ENCODE measurements at regions not wholly inside any gene's neighbourhood (a gene's known extent, or its start where the extent isn't known, plus 50 kb on each side); places are given as distances from the start of the nearest gene placed in this dataset.

DNA sequence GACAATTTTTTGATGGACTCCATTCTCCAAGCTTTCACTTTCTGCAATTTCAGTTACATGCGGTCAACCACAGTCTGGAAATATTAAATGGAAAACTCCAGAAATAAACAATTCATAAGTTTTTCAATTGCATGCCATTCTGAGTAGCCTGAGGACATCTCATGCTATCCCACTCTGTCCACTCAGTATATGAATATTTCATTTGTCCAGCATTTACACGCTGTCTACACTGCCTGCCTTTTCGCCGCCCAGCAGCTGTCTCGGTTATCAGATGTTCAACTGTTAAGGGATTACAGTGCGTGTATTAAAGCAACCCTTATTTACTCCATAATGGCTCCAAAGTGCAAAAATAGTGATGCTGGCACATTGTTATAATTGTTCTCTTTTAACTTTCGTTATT, 116.3 kb downstream of the ADSS2 start:
- Histone ChIP-seq H3K27me3 (ENCODE audit: control insufficient read depth, insufficient read depth, low read length, poor library complexity, severe bottlenecking) (no peaks in the 10 kb centered on the region), H3K27ac (ENCODE audit: insufficient read depth, low read depth, low read length, poor library complexity, severe bottlenecking) (no peak overlapping the region)
- WGBS, 2 experiments = 95% methylated on average over 7 of the region's 7 CpGs

DNA sequence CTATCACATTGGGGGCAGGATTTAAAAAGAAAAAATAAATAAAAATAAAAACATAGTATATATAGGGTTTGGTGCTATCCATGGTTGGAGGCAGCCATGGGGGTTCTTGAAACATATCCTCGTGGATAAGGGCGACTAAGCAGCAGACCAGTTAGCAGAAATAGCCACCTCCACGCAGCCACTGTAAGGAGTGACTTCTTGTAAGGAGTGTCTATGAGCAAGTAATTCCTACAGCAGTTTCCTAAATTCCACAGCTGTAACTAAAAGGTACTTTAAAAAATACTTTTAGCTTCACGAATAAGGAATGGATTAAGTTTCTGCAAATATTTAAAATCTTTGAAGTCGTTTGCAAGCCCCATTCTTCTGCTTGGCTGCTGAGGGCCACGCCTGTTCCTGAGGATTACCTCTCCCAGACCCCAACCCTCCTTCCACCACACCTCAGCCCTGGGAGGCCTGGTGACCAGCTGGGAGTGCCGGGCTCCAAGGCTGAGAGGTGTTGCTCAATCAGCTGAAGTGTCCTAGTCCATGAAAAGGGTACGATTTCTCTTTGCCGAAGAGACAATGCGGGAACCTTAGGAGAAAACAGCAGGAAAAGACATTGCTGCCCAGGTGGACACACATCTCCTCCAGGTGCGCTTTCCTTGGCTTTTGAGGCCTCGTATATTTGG, 115.3 kb downstream of the ADSS2 start:
- Histone ChIP-seq H3K4me3 (ENCODE audit: insufficient read depth, low read depth, low read length) (no peak overlapping the region), H3K27me3 (ENCODE audit: control insufficient read depth, insufficient read depth, low read length, poor library complexity, severe bottlenecking) (no peaks in the 10 kb centered on the region), H3K9me3 (ENCODE audit: control insufficient read depth, low read length) (no peaks in the 10 kb centered on the region), H3K36me3 (ENCODE audit: control insufficient read depth, insufficient read depth, low read length) (no peaks in the 10 kb centered on the region), H3K27ac (ENCODE audit: insufficient read depth, low read depth, low read length, poor library complexity, severe bottlenecking) (no peak overlapping the region), H3K4me1 (ENCODE audit: control insufficient read depth, insufficient read depth, low read length) (peaks cover 13% of the 10 kb centered on the region)
- 92 to 93% methylated on average over 12 of the region's 12 CpGs for WGBS, 2 experiments

More for the DNA sequence above, 116.3 kb downstream of the ADSS2 start:
- Histone ChIP-seq H3K36me3 (ENCODE audit: control insufficient read depth, insufficient read depth, low read length) (no peaks in the 10 kb centered on the region), H3K4me3 (ENCODE audit: insufficient read depth, low read depth, low read length) (no peak overlapping the region), H3K4me1 (ENCODE audit: control insufficient read depth, insufficient read depth, low read length) (peaks cover 8% of the 10 kb centered on the region), H3K9me3 (ENCODE audit: control insufficient read depth, low read length) (no peaks in the 10 kb centered on the region)

DNA sequence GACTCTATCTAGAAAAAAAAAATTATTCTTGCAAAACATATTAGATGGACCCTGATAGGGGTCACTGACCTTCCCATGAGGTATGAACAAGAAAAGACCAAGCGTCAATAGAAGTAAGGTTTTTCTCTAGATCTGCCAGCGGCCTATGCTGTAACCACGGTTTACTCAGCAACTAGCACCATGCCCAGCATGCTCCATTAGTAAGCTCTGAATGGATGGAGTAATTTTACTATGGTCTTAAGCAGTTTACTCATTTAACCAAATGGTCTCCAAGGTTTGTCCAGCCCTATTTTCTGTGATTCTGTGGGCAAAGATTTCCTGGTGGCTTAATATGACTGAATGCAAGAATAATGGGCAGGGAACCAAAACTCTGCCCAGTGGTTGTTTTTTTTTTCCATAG, 113.9 kb downstream of the ADSS2 start:
- no peaks in the 10 kb centered on the region for H3K27me3 ChIP-seq (ENCODE audit: control insufficient read depth, insufficient read depth, low read length, poor library complexity, severe bottlenecking)
- no peak overlapping the region for H3K27ac ChIP-seq (ENCODE audit: insufficient read depth, low read depth, low read length, poor library complexity, severe bottlenecking)
- no peaks in the 10 kb centered on the region for H3K36me3 ChIP-seq (ENCODE audit: control insufficient read depth, insufficient read depth, low read length)
- no peaks in the 10 kb centered on the region for H3K9me3 ChIP-seq (ENCODE audit: control insufficient read depth, low read length)
- H3K4me3 ChIP-seq (ENCODE audit: insufficient read depth, low read depth, low read length) = no peak overlapping the region
- WGBS, 2 experiments = 95 to 99% methylated on average over 3 of the region's 3 CpGs
- H3K4me1 ChIP-seq (ENCODE audit: control insufficient read depth, insufficient read depth, low read length) = peaks cover 25% of the 10 kb centered on the region

DNA sequence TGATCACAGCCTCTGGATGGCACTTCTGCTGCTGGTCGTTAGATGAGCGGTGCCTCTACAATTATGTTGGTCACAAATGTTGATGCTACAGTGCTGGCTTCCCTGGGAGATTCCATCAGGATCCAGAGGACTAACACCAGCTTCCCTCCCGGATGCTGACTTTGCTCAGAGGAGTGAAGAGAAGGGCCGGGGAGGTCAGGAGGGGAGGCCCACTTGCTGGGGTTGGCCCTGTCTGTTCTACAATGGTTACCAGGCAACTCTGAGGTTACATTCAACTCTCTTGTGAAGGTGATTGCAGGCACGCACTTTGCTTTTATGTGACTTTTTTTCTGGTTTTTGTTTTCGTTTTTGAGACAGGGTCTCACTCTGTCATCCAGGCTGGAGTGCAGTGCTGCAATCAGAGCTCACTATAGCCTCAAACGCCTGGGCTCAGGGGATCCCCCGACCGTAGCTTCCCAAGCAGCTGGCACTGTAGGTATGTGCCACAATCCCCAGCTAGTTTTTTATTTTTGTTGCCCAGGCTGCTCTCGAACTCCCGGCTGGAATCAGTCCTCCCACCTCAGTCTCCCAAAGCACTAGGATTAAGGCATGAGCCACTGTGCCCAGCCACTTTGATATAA, 112.5 kb downstream of the ADSS2 start:
- Histone ChIP-seq H3K4me1 (ENCODE audit: control insufficient read depth, insufficient read depth, low read length) (peaks cover 25% of the 10 kb centered on the region), H3K27me3 (ENCODE audit: control insufficient read depth, insufficient read depth, low read length, poor library complexity, severe bottlenecking) (no peaks in the 10 kb centered on the region), H3K9me3 (ENCODE audit: control insufficient read depth, low read length) (no peaks in the 10 kb centered on the region), H3K27ac (ENCODE audit: insufficient read depth, low read depth, low read length, poor library complexity, severe bottlenecking) (peak overlapping the region; percentile 22), H3K36me3 (ENCODE audit: control insufficient read depth, insufficient read depth, low read length) (no peaks in the 10 kb centered on the region), H3K4me3 (ENCODE audit: insufficient read depth, low read depth, low read length) (no peak overlapping the region)
- 67 to 77% methylated on average over 11 of the region's 11 CpGs for WGBS, 2 experiments

DNA sequence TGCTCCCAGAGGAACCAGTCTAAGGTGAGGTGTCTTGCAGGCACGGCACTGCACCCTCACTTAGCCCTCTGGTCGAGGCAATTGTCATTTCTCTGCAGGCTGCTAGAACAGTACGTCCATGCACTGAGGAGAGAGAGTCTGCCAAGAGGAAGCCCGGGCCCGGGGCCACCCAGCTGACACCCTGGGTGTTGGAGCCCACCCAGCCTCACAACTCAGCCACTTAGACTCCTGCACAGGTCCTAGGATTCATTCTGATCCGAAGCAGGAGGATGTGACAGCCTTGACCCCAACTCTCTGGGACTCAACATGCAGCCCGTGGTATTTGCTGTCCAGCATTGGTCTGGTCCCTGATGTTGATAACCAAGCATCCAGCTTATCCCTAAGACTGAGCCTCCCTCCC, 111.9 kb downstream of the ADSS2 start:
- Histone ChIP-seq H3K4me3 (ENCODE audit: insufficient read depth, low read depth, low read length) (no peak overlapping the region), H3K36me3 (ENCODE audit: control insufficient read depth, insufficient read depth, low read length) (no peaks in the 10 kb centered on the region), H3K4me1 (ENCODE audit: control insufficient read depth, insufficient read depth, low read length) (peaks cover 25% of the 10 kb centered on the region), H3K27me3 (ENCODE audit: control insufficient read depth, insufficient read depth, low read length, poor library complexity, severe bottlenecking) (no peaks in the 10 kb centered on the region), H3K9me3 (ENCODE audit: control insufficient read depth, low read length) (no peaks in the 10 kb centered on the region), H3K27ac (ENCODE audit: insufficient read depth, low read depth, low read length, poor library complexity, severe bottlenecking) (no peak overlapping the region)
- 87 to 91% methylated on average over 7 of the region's 7 CpGs for WGBS, 2 experiments

DNA sequence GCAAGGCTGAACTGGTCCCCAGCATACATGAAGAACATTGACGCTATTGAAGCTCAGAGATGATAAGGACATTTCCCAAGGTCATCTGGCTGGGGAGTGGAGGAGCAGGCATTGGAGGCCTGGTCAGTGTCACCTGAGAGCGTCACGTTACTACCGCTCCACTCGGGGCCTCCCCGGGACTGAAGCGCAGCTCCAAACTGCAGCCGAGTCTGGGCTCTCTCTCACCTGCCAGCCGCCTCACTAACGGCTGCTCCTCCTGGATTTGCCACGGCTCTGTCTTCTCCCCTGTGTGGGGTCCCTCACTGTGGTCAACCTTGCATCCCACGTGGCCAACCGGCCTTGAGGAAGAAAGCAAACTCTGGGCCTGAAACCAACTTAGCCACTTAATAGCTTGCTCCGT, 111.3 kb downstream of the ADSS2 start:
- WGBS, 2 experiments = 87 to 90% methylated on average over 14 of the region's 14 CpGs
- peaks cover 25% of the 10 kb centered on the region for H3K4me1 ChIP-seq (ENCODE audit: control insufficient read depth, insufficient read depth, low read length)

DNA sequence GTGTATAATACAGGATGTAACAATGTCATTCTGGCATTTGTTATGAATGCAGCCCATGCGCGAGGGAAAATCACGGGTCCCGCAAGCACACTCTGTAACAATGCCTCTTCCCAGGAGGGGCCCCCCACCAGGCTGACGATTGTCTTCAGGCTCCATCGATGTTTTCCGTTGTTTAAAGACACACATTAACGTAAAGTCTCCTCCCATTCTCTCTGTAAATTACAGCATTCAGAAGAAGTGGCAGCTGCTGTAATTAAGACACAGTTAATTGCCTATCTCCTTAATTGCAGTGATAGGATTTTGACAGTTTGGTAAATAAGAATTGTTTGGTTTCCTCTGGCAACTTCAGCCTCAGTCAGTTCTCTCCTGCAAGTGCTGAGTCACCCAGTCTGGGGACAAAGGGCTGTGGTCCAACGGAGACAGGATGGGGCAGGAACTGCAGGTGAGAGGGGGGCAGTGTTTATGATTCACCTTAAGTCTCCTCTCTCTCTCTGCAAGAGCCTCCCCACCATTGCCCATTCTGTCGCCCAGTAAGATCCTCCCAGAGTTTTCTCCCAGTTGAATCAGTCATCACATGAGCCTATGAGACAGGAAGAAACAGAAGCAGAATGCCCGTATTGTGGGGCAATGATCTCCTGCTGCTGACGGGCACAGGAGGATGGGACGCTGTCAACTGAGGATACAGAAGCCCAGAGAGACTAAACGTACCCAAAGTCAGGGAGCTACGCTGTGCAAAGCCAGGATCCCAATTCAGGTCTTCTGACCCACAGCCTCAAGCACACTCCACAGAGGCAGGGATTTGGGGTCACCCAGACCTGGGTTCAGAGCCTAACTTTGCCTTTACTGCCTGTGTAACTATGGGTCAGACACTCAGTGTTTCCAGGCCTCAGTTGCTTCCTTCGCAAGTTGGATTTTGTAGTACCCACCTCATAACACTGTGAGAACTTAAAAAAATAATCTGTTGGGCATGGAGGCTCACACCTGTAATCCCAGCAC, 110.0 kb downstream of the ADSS2 start:
- Histone ChIP-seq H3K27ac (ENCODE audit: insufficient read depth, low read depth, low read length, poor library complexity, severe bottlenecking) (no peak overlapping the region), H3K9me3 (ENCODE audit: control insufficient read depth, low read length) (no peaks in the 10 kb centered on the region), H3K4me1 (ENCODE audit: control insufficient read depth, insufficient read depth, low read length) (peaks cover 25% of the 10 kb centered on the region), H3K4me3 (ENCODE audit: insufficient read depth, low read depth, low read length) (no peak overlapping the region), H3K36me3 (ENCODE audit: control insufficient read depth, insufficient read depth, low read length) (no peaks in the 10 kb centered on the region), H3K27me3 (ENCODE audit: control insufficient read depth, insufficient read depth, low read length, poor library complexity, severe bottlenecking) (no peaks in the 10 kb centered on the region)
- 26 to 33% methylated on average over 16 of the region's 16 CpGs for WGBS, 2 experiments

More for the DNA sequence above, 111.3 kb downstream of the ADSS2 start:
- no peaks in the 10 kb centered on the region for H3K36me3 ChIP-seq (ENCODE audit: control insufficient read depth, insufficient read depth, low read length)
- no peaks in the 10 kb centered on the region for H3K9me3 ChIP-seq (ENCODE audit: control insufficient read depth, low read length)
- H3K27ac ChIP-seq (ENCODE audit: insufficient read depth, low read depth, low read length, poor library complexity, severe bottlenecking) = no peak overlapping the region
- no peak overlapping the region for H3K4me3 ChIP-seq (ENCODE audit: insufficient read depth, low read depth, low read length)
- no peaks in the 10 kb centered on the region for H3K27me3 ChIP-seq (ENCODE audit: control insufficient read depth, insufficient read depth, low read length, poor library complexity, severe bottlenecking)

DNA sequence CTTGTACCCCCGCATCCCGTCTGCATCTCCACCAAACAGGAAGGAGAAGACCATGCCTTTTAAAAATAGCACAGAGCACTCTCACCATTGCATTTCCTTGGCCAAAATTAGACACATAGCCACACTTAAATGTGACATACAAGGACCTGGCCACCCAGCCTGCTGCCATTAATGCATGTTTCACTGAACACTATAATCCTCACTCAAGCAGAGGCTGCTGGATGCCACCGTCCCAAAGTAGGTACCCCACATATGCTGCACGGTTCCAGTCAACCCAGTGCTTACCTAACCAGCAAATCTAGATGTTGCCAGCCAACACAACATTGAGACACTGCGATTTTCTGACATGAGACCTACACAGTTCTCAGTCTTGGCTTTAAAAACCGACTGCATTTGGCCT, 107.7 kb downstream of the ADSS2 start:
- no peaks in the 10 kb centered on the region for H3K36me3 ChIP-seq (ENCODE audit: control insufficient read depth, insufficient read depth, low read length)
- WGBS, 2 experiments = 93 to 95% methylated on average over 6 of the region's 6 CpGs
- no peak overlapping the region for H3K4me3 ChIP-seq (ENCODE audit: insufficient read depth, low read depth, low read length)
- no peak overlapping the region for H3K27ac ChIP-seq (ENCODE audit: insufficient read depth, low read depth, low read length, poor library complexity, severe bottlenecking)
- H3K4me1 ChIP-seq (ENCODE audit: control insufficient read depth, insufficient read depth, low read length) = peaks cover 22% of the 10 kb centered on the region
- no peaks in the 10 kb centered on the region for H3K9me3 ChIP-seq (ENCODE audit: control insufficient read depth, low read length)
- no peaks in the 10 kb centered on the region for H3K27me3 ChIP-seq (ENCODE audit: control insufficient read depth, insufficient read depth, low read length, poor library complexity, severe bottlenecking)

DNA sequence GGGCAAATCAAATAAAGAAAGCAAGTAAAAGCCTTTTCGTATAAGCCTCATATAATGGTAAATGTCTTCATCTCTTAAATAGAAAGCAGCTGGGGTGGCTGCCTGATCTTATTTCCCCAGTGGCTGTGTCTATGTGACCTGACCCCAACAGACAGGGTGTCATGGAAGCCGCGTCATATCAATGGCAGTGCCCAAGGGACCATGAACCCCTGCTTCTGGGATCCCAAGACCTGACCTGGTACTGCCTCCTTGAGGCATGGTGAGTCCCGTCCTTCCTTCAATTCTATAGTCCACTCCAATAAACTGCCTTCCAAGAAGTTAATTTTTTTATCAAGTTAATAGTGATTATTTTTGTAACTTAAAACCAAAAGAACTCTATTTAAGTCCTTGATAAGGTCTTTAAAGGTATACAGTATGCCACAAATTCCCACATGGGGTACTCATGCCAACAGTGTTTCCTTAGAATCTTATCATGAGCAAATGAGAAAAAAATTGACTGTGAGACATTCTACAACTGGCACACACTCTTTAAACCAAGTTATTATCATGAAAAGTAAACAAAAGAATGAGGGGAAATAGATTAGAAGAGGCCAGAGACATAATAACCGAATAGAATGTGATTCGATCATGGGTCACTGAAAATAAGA, 104.6 kb downstream of the ADSS2 start:
- 94 to 96% methylated on average over 5 to 6 of the region's 6 CpGs for WGBS, 2 experiments
- no peak overlapping the region for H3K27ac ChIP-seq (ENCODE audit: insufficient read depth, low read depth, low read length, poor library complexity, severe bottlenecking)
- H3K4me1 ChIP-seq (ENCODE audit: control insufficient read depth, insufficient read depth, low read length) = peaks cover 11% of the 10 kb centered on the region
- no peaks in the 10 kb centered on the region for H3K9me3 ChIP-seq (ENCODE audit: control insufficient read depth, low read length)
- no peaks in the 10 kb centered on the region for H3K36me3 ChIP-seq (ENCODE audit: control insufficient read depth, insufficient read depth, low read length)
- H3K4me3 ChIP-seq (ENCODE audit: insufficient read depth, low read depth, low read length) = no peak overlapping the region
- H3K27me3 ChIP-seq (ENCODE audit: control insufficient read depth, insufficient read depth, low read length, poor library complexity, severe bottlenecking) = no peaks in the 10 kb centered on the region
